ENCODE measurements at regions not wholly inside any gene's neighbourhood (a gene's known extent, or its start where the extent isn't known, plus 50 kb on each side); places are given as distances from the start of the nearest gene placed in this dataset.

DNA sequence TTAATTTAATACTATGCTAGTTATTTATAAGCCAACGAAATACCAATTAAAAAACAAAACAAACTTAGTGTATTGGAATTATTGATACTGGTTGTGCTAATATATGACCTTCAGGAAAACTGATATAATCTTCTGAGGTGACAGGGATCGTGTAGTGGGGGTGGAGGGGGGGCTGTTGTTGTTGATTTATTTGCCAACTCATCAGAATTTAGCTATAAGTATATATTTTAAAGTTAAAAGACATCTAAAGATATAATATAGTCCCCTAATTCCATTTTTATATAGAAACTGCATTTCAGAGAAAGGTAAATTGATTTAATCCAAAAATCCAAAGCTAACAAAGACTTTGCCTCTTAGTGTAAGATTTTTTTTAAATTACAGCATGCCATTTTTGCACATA, 210.5 kb downstream of the LRRK2 start:
- TF ChIP-seq, protein P1, sequence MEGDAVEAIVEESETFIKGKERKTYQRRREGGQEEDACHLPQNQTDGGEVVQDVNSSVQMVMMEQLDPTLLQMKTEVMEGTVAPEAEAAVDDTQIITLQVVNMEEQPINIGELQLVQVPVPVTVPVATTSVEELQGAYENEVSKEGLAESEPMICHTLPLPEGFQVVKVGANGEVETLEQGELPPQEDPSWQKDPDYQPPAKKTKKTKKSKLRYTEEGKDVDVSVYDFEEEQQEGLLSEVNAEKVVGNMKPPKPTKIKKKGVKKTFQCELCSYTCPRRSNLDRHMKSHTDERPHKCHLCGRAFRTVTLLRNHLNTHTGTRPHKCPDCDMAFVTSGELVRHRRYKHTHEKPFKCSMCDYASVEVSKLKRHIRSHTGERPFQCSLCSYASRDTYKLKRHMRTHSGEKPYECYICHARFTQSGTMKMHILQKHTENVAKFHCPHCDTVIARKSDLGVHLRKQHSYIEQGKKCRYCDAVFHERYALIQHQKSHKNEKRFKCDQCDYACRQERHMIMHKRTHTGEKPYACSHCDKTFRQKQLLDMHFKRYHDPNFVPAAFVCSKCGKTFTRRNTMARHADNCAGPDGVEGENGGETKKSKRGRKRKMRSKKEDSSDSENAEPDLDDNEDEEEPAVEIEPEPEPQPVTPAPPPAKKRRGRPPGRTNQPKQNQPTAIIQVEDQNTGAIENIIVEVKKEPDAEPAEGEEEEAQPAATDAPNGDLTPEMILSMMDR (IDR thresholded peaks at IDR 0.05), result no peak
- no peak for TF ChIP-seq POLR2A (IDR thresholded peaks at IDR 0.05)
